GM19023 (cell line): ENCODE measurements at regions not wholly inside any gene's neighbourhood (a gene's known extent, or its start where the extent isn't known, plus 50 kb on each side); places are given as distances from the start of the nearest gene placed in this dataset.

ENCODE experiments used
- ATAC-seq: cut with Tn5 transposase; IDR thresholded peaks from one replicate; pipeline ENCODE4 v1.9.1; 2021; ENCODE audit warnings: mild to moderate bottlenecking, moderate library complexity; ENCODE audit not compliant: unreplicated experiment

DNA sequence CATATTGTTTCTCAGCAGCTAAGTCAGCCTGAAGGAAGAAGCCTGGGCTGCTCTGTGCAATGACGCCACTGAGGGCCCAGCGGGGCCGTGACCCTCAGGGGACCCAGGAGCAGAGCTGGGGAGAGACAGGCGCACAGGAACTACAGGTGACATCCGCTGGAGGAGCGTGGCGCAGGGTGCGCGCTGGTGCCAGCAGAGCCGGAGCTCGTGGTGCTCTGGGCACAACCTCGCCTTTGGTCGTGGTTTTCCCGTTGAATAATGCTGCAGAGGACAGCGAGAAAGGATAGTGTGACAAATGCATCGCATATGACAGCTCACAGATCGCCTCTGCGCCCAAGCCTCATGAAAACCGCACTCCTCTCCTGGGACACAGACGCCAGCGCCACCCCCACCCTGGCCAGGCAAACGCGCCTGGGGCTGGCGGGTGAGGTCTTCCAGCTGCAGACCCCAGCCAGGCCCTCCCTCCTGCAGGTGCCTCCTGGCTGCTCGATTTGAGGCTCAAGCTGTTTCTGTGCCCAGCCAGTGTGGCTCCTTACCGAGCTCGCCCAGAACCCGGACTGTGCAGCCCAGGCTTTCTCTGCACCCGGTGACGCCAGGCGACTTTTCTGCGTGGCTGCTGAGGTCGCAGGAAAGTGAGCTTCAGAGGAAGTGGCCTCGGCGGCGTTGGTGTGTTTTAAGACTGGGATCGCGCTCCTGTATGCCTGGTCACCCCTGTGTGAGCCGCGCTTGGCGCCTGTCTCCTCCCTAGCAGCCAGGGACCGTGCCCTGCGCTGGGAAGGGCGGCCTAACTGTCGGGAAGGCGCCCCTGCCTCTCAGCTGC, 583.1 kb upstream of the HS6ST1 start:
- ATAC-seq: no peak

DNA sequence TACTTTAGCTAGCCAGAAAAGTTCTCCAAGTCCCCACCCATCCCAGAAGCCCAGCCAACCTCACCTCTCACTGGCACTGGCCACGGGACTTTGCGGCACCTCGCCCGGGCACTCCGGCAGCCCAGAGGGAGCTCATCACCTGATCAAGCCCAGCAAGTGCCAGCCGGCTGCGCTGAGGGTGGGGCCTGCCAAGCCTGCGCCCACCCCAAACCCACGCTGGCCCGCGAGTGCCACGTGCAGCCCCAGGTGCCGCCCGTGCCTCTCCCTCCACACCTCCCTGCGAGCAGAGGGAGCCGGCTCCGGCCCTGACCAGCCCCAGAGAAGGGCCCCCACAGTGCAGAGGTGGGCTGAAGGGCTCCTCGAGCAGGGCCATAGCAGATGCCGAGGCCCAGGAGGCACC, 585.0 kb upstream of the HS6ST1 start:
- no peak for ATAC-seq

- no peak for ATAC-seq
Measured at GRCh38 chr2:128911276-128911675, 592.6 kb upstream of the HS6ST1 start.

DNA sequence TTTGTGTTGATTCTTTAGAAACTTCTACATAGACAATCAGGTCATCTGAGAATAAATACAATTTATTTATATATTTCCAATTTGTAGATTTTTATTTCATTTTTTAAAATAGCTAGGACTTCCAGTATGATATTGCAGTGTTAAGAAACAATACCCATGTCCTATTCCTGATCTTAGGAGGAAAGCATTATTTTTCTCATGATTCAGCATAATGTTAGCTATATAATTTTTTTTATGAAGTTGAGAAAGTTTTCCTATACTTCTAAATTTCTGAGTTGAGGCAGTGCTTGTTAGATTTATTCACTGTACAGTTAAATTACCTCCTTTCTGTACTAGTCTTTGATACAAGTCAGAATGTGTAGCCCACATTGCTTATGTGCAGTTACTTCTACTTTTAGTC, 595.7 kb upstream of the HS6ST1 start:
- ATAC-seq: no peak

GRCh38 chr2:128921751-128922150, 603.1 kb upstream of the HS6ST1 start:
- ATAC-seq: no peak

DNA sequence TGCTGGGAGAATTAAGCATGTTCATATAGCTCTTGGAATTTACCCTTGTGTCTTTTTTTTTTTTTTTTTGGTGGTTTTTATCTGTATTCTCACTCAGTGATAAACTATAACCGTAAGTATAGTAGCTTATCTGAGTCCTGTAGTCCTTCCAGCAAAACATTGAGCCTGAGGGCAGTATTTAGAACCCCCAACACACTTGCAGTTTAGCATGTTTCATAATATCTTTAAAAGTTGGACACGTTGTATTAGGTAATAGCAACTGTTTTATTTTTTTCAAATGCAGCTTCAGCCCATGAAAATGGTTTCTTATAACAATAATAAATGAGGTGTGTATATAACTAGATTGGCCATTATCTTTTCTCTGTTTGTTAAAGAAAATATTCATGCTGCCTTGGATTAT, 603.5 kb upstream of the HS6ST1 start:
- no peak for ATAC-seq

DNA sequence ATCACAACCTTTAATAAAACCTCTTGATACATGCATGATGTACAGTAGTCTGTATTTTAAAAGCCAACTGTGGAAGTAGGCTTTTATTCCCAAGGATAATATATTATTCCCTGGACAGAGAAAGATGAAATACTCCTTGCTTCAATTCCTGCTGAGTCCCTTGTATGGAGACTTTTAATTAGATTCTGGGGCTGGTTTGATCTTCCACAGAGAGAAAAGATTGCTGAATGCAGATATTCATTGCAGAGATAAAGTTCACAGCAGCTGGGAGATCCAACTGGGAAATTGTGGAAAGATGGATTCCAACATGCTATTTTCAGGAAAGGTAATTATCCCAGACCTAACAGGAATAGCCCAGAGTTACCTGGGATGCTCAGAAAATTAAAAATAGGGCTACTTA, 607.0 kb upstream of the HS6ST1 start:
- ATAC-seq: no peak

DNA sequence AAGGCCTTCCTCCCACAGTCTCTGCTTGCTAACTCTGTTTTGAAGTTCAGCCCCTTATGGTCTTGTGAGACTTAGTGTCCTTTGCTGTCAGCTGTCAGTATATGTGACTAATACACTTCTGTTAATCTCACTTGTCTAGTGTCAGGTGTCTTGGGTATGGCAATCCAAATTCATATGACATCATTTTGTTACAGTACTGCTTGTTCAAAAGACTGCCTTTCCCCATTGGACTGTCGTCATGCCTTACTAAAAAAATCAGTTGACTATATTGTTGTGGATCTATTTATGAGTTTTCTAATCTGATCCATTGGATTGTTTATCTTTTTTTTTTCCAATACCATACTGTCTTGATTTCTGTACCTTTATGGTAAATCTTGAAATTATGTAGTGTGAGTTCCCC, 611.4 kb upstream of the HS6ST1 start:
- ATAC-seq: no peak

DNA sequence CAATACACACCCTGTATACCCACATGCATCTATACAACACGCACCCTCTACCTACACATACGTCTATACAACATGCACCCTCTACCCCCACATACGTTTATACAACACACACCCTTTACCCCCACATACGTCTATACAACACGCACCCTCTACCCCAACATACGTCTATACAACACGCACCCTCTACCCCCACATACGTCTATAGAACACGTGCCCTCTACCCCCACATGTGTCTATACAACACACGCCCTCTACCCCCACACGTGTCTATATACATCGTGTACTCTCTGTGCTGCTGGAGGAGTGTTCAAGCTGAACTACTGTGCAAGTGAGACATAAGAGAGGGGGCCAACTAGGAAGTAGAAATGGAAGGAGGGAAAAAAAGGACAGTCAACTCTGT, 621.7 kb upstream of the HS6ST1 start:
- no peak for ATAC-seq

- no peak for ATAC-seq
Measured at GRCh38 chr2:128941751-128942150, 623.1 kb upstream of the HS6ST1 start.

DNA sequence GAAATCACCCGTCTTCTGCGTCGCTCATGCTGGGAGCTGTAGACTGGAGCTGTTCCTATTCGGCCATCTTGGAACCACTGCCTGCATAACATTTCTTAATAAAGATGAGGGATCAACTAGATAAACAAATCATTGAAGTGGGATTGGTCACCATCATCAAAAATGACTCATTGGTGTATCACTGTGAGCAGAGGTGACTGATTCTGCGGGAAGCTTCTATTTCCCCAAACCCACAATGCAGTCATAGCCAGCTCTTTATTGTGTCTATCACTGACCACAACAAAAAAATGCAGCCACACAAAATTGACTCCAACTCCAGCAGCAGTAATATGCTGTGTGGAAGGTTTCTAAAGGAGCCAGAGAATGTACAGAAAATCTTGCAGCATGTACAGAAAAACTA, 630.7 kb upstream of the HS6ST1 start:
- ATAC-seq: no peak

- no peak for ATAC-seq
Measured at GRCh38 chr2:128950758-128951157, 632.1 kb upstream of the HS6ST1 start.

DNA sequence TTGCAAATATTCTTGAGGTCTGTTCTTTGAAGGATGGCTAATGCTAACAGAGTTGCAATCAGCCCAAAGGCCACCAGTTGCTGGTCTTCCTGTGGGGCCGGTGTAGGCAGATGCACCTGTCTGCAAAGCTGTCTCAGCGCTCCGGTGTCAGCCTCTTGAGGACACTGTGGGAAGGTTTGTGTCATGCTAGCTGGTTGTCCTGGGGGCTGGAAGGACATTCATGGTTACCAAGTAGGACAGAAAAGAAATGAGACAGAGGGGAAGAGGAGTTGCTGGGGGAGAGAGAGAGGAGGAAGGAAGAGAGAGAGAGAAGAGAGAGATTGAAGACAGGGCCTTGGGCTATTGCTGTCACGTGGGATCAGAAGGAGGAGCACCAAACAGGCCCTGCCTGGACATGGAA, 639.6 kb upstream of the HS6ST1 start:
- ATAC-seq: no peak

DNA sequence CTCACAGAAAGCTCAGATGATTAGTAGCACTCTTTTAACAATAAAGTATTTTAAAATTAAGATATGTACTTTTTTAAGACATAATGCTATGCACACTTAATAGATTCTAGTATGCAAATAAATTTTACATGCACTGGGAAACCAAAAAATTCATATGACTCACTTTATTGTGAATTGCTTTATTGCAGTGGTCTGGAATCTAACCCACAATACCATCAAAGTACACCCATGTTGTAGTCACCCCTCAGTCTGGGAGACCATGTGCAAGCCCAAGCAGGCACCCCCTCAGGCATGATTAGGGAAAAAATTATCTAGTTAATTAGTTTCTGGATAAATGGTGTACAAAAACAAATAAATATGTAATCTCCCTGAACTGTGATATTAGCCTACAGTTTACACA, 649.0 kb upstream of the HS6ST1 start:
- no peak for ATAC-seq

DNA sequence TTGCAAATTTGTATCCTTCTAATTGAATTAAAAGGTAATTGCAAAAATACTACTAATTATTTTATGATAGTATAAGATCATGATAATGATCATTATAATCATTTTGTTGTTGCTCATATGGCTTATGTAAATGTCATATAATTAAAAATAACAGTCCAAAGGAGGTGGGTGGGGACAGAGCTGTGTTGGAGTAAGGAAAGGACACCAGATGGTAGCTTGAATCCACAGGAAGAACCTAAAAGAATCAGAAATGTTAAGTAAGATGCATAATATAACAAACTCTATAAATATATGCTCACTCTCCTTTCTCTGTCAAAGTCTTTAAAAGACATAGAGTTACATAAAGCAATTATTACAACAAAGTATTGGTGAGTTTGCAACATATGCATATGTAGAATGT, 650.7 kb upstream of the HS6ST1 start:
- no peak for ATAC-seq

DNA sequence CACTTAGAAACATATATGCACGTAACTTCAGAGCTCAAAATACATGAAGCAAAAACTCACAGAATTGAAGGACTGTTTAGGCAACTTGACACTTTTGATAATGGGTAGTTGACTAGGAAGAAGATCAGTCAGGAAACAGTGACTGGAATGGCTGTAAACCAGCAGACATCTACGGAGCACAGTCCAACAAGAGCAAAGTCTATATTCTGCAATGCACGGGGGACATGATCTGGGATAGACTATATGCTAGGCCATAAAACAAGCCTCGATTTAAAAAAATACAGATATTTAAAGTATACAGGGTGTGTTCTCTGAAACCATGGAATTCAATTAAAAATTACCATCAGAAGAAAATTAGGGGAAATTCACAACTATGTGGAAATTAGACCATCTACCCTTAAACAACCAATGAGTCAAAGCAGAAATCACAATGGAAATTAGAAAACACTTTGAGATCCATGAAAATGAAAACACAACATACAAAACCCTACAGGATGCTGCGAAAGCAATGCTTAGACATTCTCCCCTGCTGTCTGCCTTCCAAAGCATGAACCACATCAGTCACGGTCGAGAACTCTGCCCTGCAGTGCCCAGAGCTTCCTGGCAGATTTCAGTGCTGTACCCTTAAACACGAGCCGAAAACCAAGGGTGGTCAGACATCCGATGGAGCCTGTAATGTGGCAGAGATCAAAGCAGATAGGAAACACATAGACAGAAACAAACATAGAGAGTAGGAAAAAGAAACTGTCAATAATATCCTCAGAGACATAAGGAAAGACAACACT, 651.9 kb upstream of the HS6ST1 start:
- no peak for ATAC-seq

DNA sequence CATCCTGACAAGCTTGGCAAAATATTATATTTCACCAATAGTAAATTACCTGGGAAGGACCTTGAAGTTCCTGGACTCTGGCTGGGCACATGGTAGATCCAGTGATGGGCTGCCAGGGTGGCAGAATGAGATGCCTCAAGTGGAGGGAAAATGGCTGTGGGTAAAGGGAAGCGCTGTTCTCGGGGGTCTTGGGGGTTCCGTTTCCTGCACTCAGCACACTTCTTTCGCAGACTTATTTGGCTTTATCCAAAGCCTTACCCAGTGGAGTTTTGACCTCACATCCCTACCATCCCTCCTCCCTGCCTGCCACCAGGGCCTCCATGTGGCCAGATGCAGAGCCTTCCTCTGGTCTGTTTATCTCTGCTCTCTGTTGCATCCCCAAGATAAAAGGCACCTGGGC, 654.9 kb upstream of the HS6ST1 start:
- no peak for ATAC-seq

- no peak for ATAC-seq
Measured at GRCh38 chr2:128978212-128978611, 659.5 kb upstream of the HS6ST1 start.

DNA sequence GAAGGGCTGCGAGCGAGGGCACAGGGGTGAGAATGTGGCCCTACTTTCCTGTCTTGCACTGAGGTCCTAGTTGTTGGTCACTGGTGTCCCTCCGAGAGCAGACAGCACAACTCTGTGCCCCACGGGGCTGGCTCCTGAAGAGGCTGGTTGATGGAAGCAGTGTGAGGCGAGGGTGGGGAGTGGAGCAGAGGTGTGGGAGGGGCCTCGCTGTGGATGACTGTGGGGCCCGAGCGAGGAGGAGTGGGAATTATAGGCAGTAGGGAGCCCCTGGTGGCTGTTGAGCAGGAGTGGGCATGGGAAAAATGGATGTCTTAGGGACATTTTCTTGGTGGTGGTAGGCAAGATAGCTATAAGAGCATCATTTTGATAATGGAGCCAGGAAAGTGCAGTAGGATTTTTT, 660.5 kb upstream of the HS6ST1 start:
- no peak for ATAC-seq

GRCh38 chr2:128980475-128980874, 661.8 kb upstream of the HS6ST1 start:
- ATAC-seq: no peak

- ATAC-seq: no peak
Measured at GRCh38 chr2:128981353-128981752, 662.7 kb upstream of the HS6ST1 start.

GRCh38 chr2:128982001-128982400, 663.3 kb upstream of the HS6ST1 start:
- ATAC-seq: no peak
